Activated T-cell treated with anti-CD3 and anti-CD28 coated beads for 4 hours (primary cell): ENCODE measurements at regions not wholly inside any gene's neighbourhood (a gene's known extent, or its start where the extent isn't known, plus 50 kb on each side); places are given as distances from the start of the nearest gene placed in this dataset.

Experiments
- DNase-seq: peaks from one replicate; pipeline ENCODE4 v3.0.0-alpha.2; 2020

DNA sequence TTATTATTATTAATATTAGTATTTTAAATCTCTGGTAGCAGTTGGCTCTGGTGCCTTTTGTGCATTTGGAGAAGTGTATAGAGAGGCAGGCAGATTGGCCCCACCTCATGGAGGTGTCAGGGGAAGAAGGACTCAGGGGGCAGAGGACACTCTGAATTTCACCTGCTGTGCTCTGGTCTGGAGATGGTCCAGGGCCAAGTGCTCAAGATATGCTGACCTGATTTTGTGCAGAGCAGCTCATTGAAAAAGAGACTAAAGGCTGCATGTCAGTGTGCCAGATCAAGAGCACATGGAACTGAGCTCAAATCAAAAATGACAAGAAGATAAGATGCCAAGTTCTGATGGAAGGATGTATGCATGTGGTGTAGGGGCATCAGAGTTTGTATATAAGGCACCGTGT is 323.6 kb upstream of the TNP1 start:
- DNase-seq: no peak

DNA sequence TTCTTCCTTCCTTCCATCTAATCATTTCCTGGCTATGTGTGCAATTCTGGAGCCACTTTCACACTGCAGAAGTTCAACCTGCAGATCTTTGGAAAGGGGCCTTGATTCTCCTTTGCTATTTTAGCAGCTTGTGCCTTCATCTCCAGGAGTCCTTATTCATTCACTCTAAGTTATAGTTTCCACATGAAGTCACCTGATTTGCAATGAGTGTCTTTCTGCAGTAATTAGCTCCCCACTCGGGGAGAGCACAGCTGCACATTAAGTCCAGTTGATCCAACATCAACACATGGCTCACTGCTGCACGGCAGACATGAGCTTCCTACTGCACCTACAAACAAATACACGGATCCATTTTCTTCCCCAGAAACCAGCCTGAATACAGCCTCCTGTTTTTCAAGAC is 323.1 kb upstream of the TNP1 start:
- DNase-seq: no peak

DNA sequence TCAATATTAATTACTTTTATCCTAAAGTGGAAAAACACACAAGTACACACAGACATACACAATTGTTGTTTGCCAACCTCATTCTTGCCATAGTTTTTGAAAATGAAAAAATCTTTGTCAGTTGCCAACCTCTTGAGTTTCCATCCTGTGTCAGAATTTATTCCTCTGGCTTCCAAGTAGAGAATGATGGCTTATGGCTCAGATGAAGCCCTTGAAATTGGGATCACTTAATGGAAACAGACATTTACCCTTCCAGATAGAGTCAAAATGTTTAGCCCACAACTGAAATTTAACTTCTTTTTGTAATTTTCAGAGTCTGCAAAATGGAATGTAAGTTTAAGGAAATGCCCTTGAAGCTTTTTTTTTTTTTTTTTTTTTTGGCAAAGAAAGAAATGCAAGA is 321.6 kb upstream of the TNP1 start:
- DNase-seq: no peak

DNA sequence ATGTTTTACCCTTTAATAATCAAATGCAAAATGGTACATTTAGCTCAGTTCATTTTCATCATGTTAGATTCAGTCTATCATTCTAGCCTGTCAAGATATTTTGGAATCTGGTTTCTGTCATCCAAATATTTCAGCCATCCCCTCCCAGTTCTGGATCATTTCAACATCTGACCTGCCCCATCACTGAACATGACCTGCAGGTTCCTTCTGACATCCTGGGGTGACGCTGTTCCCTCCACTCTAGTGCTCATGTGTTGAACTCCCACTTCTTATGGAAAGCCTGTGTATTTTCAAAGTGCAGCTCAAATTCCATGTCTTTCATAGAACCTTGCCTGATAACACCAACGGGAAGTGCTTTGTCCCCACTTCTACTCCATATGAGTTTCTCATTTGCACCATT is 320.0 kb upstream of the TNP1 start:
- DNase-seq: no peak

DNA sequence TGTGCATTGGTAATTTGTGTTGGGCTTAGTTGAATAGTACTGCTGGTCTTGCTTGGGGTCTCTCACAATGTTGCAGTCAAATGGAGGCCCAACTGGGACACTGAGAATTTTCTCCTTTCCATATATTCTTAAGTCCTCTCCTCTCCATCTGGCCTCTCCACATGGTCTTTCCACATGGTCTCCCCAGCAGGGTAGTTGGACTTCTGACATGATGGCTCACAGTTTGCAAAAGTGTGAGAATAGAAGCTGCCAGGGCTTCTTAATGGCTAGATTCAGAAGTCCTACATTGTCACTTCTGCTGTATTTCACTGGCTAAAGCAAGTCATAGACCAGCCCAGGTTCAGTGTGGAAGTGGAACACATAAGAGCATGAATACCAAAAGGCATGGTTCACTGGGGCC is 318.5 kb upstream of the TNP1 start:
- no peak for DNase-seq

DNA sequence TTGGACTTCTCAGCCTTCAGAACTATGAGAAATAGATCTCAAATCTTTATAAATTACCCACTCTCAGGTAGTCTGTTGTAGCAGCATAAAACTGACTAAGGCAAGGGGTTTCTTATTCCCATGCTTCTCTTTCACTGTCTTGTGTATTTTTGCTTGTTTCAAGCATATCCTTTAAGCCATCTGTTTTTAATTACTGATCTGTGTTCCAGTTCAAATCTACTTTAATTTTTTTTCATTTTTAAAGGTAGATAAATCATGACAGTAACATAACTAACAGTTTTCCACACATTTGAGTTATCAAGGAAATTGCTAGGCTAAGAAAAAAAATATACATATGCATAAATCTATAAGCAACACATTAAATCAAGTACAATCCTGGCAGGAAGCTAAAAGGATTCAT is 317.9 kb upstream of the TNP1 start:
- no peak for DNase-seq

DNA sequence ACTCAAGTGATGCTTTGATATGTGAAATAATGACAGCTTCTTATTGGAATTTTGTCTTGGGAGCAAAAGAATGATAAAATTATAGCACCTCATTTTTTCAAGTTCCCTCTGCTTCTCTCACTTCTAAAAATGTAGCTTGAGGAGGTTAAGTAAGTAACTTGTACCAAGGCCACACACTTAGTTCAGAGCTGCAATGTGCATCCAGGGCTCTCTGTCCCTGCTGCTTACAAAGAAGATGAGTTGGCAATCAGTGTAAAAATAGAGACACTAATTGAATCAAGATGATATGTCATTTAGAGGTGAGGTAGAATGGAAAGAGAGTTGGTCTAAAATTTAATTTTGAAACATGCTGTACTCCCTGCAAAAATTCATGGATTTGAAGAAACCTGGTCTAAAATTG is 312.0 kb upstream of the TNP1 start:
- no peak for DNase-seq

DNA sequence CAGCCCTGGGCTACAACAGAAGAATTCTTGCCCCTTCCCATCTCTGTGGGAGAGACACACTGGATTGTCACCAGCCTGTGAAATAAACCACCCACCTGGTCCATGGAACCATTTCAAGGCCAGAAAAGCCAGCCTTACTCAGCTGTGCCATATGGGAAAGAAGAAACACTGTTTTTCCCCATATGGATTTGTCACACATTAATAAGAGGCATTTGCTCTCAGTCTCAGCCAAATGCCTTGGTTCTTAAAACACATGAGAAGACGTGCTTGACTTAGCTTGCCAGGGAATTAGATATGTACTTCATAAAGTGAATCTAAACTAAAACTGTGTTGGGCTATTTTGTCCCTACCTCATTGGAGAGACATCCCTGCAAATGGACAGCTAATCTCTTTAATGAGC is 308.6 kb upstream of the TNP1 start:
- no peak for DNase-seq

DNA sequence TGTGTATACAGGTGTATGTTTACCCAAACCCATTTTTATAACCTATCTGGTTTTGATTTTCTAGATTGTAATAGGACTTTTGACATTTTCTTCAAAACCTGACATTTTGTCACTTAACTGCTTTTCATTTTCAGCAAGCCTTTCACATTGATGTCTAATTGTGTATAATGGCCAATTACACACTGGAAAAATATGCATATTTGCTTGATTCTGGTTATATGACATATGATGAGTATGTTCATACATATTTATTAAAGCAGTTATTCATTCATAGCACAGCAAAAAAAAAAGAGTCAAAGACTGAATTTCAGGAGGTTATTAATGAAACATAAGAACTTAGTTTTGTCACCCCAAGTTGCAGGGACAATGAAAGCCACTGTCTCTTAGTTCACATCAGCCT is 307.7 kb upstream of the TNP1 start:
- DNase-seq: no peak

DNA sequence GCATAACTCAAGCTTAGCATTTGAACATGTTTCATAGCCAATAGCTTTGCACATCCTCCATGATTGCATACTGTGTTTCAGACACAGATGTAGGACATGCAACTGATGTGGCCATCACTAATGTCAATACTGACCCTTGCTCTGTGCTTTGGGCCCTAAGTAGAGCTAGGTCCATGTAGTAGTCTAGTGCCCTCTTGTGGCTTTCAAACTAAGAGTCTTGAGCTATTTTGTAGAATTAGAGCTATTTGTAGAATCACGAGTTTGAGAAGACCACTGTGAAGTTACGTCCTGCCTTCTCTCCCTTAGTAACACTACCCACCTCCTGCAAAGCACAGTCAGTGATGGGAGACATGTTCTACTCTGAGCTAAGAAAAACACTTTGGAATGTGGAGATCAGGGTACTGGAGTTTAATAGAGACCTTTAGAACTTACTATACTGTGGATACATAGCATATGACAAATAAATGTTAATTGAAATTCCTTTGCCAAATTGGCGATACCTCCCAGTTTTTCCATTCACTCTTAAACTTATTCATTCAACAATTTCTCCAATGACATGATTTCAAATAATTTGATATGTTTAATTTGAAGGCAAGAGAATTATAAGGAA is 306.5 kb upstream of the TNP1 start:
- no peak for DNase-seq

DNA sequence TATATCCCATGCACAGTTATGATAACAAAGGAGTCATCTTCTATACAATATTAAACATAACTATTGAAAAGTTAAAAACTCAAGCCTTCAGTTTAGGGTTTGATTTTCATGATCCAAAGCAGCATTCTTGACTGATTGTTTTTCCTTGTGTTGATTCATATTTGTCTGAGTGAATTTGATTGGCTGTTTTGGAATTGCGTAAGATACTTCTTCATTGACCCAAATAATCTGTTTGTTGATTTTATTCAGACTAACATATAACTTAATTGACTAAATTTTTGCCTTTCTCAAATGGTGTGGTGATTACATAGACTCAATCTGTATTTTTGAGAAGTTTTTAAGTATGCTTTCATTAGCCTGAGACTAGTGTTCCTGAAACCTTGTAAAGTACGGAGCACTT is 305.7 kb upstream of the TNP1 start:
- DNase-seq: no peak

DNA sequence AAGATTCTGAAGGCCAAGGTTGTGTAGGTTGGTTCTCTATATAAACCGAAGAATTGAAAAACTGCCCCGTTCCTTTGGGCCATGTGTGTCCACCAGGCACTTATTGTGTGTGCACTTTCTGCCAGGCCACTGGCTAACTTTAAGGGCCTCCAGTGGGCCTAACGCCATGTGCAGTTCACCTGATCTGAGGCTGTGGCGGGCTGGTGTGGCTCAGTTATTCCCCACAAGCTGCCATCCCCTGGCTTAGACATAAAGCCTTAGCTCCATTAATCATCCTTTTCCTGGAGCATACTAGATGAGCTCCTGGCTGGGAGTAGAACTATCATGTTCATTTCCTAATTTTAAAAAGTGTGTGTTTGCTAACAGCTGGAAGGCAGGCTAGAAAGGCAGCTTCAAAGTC is 304.1 kb upstream of the TNP1 start:
- no peak for DNase-seq

DNA sequence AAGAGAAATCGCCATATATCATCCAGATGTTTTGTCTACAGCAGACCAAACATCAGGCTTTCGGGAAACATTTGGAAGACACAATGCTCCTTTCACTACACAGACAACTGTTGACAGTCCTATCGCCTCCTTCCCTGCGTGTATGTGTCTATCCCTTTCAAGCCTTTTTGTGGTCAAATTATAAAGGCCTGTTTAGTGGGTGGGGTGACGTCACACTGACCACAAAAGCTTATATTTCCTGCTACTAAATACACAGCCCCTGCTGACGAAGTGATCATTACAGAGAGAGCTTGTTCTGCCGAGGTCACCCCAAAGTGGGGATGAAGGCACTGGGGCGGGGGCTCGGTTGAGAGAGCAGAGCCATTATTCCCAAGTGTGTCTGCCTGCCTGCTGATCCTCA is 302.7 kb upstream of the TNP1 start:
- no peak for DNase-seq

DNA sequence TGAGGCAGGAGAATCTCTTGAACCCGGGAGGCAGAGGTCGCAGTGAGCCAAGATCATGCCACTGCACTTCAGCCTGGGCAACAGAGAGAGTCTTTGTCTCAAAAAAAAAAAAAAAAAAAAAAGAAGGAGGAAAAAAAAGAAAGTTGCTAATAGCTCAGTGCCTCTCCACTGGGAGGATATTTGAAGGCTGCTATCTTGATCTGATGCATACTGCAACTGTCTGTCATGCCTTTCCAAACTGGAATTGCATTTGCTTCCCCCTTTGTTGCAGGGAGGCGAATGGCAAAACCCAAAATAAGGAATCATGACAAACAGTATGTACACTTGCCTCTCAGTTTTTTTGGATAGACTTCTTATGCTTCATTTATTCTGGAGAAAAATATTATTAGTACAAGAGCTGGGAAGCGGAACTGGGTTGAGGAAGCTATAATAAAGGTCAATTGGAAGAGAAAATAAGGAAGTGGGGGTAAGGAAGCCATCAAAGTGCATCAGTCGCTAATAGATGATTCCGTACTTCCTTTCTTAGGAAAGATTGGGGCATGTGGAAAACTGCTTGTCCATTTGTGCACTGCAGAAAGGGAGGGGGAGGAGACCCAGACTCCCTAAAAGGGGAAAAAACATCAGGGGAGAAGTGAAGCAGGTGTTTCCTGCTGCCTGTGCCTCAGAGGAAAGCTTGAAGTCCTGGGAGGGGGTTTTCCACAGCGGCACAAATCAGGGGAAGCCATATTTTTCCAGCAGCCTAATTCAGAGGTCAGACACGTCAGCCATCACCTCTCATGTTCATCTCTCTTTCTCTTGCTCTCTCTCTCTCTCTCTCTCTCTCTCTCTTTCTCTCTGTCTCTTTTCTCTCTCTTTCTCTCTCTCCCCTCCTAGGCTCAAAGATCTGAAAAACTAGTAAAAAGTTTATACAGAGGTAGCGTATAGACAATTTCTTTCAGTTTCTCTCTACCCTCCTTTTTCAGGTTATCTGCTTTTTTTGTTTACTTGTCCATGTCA is 301.4 kb upstream of the TNP1 start:
- no peak for DNase-seq

DNA sequence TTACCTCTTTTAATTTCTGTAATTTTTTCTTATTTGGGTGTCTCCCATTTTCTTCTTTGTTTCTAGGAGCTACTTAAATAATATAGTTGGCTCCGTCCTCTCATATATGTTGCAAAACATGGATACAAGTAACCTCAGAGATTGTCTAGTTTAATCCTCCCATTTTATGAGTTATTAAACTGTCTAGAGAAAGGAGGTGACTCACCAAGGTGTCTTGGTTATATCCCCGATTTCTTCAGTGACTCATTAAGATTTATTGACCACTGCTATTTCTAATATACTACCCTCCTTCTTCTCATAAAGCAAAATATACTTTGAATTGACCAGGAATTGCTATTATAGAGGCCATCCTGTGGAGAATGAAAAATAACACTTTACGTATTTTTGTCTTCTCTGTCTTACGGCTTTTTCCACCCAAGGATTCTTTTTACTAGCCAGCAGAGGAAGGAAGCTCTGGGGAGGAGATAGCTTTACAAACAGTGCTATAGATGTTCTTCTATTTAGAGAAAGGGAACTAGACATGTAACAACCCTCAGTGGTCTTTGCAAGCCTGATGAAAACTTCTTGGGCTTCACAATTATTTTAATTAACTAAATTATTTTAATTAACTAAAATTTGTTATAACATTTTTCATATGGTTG is 300.4 kb upstream of the TNP1 start:
- DNase-seq: no peak

DNA sequence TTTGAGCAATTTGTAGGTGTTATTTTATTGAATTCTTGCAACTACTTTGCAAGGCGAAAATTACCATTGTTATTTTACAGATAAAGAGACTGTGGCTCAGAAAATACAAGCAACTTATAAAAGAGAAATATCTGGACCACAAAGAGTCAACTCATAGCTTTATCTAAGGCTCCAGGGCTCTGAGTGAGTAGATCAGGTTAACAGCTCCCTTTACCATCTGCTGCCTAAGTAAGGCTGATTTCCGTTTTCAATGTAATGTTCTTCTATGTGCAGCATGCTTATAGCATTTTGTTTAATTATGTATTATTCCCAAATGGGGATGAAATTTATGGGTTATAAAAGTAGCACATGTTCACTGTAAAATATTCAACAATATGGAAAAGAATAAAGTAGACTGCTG is 299.1 kb upstream of the TNP1 start:
- DNase-seq: no peak

DNA sequence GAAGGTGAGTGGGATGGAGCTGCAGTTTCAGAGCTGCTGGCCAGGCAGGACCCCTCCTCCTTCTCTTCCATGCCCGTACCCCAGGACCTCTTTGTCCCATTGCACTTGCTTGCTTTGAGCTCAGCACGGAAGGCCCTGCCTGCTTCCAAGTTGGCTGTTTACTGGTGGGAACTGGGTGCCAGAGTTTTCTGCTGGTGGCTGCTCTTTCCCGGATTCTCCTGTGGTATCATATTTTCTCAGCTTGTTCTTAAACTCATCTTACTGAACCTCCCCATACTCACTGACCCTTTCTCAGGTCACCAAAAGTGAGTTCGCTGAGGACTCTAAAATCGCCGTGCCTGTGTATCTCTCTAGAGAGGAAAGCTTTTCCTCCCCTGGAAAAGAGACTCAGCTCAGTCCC is 297.7 kb upstream of the TNP1 start:
- DNase-seq: no peak

DNA sequence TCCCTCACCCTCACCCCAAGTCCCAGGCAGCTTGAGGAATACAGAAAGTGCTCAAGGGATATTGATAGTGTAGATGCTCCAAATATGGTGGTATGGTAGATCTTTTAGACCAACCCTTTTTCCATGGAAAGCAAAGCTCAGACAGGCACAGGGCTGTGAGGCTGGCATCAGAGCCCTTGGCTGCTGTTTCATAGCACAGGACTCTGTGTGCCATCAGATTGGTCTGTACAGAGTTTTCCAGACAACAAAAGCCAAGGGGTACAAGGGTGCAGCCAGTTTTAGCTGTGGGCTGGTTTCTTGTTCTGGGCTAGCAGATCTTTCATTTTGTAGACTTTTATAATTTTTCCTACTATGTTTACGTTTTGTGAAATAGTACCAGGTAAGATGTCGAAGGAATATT is 296.9 kb upstream of the TNP1 start:
- DNase-seq: no peak

DNA sequence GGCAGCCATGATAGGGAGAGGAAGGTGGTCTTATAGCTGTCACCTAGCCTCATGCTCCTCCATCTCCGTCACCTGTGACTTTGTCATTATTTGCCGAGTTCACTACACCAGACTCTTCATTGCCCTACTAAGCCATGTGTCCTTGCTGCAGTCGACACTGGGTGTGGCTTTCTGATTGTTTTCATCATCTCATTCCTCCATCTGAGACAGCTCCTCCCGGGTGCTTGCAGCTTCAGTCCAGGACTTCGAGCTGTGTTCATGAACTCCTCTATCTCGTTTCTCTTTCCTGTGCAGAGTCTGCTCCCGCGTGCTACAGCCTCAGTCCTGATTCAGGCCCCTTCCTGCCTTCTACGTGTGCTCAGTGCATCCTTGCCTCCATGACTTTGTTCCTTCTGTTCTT is 295.1 kb upstream of the TNP1 start:
- DNase-seq: no peak

DNA sequence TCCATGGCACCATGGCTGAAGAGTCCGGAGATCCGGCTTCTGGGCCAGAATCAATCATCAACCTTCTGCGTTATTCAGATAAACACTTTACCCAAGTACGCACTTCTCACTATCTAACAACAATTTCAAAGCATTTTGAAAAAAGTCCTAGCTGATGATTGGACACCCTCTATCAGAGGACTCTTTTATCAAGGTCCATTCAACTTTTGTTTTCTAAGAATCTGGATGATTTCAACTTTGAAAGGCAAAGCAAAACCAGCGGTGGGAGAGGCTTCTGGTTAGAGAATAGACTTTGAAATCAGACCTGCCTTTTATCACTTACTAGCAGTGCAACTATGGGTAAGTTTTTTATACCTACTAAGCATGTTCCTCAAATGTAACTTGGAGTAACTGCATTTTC is 293.6 kb upstream of the TNP1 start:
- DNase-seq: no peak

DNA sequence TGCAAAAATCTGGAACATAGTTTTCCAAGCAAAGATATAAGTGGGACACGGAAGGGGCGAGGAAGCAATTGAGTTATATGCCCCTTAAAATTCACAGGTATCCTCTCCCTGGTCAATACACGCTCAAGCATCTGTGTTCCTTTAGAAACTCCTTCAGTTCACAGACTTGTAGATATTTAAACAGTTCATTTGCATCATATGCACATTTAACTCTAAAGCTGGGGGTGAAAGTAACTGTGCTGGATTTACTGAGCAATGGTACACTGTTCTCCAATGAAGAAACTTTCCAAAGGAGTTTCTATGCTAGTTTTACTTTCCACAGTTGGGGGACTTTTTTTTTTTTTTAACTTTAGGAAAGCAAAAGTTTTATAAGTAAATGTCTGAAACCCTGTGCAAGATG is 293.0 kb upstream of the TNP1 start:
- no peak for DNase-seq

DNA sequence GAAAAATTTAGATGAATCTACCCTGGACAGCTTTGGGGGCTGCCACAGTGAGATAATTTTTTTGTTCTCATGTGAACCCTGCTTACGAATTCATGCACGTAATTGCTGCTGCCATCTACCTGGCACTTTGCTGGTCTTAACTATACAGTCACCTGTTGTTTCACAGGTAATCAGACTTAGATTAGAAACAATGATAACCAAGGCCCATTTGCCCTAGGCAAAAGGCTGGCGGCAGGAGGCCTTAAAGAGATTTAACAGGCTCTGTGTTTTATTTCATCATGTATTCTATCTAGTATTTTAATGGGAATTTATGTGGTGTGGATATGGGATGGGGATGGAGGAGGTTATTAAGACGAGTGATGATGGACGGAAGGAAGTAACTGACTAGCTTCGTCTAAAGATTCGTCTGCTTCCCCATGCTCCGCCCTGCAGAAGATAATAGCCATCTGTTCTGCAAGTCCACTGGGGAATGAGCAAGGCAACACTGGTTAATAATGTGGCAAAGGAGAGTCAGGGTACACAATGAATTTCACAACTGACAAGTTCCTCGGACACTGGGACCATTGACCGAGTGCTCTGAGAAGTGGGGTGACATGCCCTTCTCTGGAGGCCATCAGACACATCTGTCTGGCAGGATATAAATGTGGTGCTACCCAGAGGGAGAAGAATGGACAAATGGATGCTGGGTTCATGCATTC is 291.8 kb upstream of the TNP1 start:
- no peak for DNase-seq

DNA sequence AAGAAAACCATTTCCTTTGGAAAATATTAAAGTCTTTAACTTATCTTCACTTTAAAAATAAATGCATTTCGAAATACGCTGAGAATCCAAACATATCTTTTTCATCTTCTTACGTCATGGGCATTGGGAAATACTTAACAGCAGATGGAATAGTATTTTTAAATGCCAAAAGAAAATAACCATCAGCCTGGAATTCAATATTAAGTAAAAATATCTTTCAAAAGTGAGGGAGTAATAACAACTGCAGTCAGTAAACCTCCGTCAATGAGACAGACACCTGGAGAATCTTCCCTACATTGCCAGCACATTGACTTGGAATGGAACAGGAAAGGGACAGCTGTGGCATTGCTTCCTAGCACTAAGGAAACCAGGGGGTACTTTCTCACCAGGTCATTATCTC is 290.4 kb upstream of the TNP1 start:
- no peak for DNase-seq
